ENCODE measurements at regions not wholly inside any gene's neighbourhood (a gene's known extent, or its start where the extent isn't known, plus 50 kb on each side); places are given as distances from the start of the nearest gene placed in this dataset.

GRCh38 chr2:15778529-15779219, 161.7 kb upstream of the MYCN start:
- intact Hi-C loops (cut with DNase I; ENCODE audit: low total_unique reads), result no loop called here
- DNase-seq (no peak), ATAC-seq (no peak)
- TF ChIP-seq POLR2A (IDR thresholded peaks at IDR 0.05) (no peak), CTCF (IDR thresholded peaks at IDR 0.05 in 4 of 5, conservative IDR thresholded peaks at IDR 0.05 in 1 of 5) (no peak)
- no peaks in the 10 kb centered on the region for H3K27me3 ChIP-seq
- in situ Hi-C loops (cut with MboI; ENCODE audit: low sequenced_read_pairs in 4 of 4), result no loop called here
- no peak overlapping the region for H3K27ac ChIP-seq
- H3K36me3 ChIP-seq, result no peaks in the 10 kb centered on the region
- H3K9me3 ChIP-seq, result no peaks in the 10 kb centered on the region
- H3K4me3 ChIP-seq, result no peak overlapping the region
- H3K4me1 ChIP-seq, result no peaks in the 10 kb centered on the region

GRCh38 chr2:15779381-15780041, 160.8 kb upstream of the MYCN start:
- Histone ChIP-seq H3K27ac (no peak overlapping the region), H3K4me3 (no peak overlapping the region), H3K27me3 (no peaks in the 10 kb centered on the region), H3K9me3 (no peaks in the 10 kb centered on the region), H3K4me1 (no peaks in the 10 kb centered on the region), H3K36me3 (no peaks in the 10 kb centered on the region)
- in situ Hi-C loops (cut with MboI; ENCODE audit: low sequenced_read_pairs in 4 of 4), result no loop called here
- TF ChIP-seq CTCF (IDR thresholded peaks at IDR 0.05 in 4 of 5, conservative IDR thresholded peaks at IDR 0.05 in 1 of 5), result no peak
- no peak for TF ChIP-seq POLR2A (IDR thresholded peaks at IDR 0.05)
- intact Hi-C loops (cut with DNase I; ENCODE audit: low total_unique reads), result no loop called here
- DNase-seq, result no peak
- no peak for ATAC-seq

GRCh38 chr2:15780234-15780633, 160.1 kb upstream of the MYCN start:
- no peak overlapping the region for H3K27ac ChIP-seq
- H3K36me3 ChIP-seq, result no peaks in the 10 kb centered on the region
- DNase-seq (no peak), ATAC-seq (no peak)
- H3K27me3 ChIP-seq, result no peaks in the 10 kb centered on the region
- TF ChIP-seq CTCF (IDR thresholded peaks at IDR 0.05 in 4 of 5, conservative IDR thresholded peaks at IDR 0.05 in 1 of 5) (no peak), POLR2A (IDR thresholded peaks at IDR 0.05) (no peak)
- intact Hi-C loops (cut with DNase I; ENCODE audit: low total_unique reads) (no loop called here), in situ Hi-C loops (cut with MboI; ENCODE audit: low sequenced_read_pairs in 4 of 4) (no loop called here)
- no peak overlapping the region for H3K4me3 ChIP-seq
- no peaks in the 10 kb centered on the region for H3K4me1 ChIP-seq
- no peaks in the 10 kb centered on the region for H3K9me3 ChIP-seq

GRCh38 chr2:15780912-15781574, 159.3 kb upstream of the MYCN start:
- H3K4me3 ChIP-seq, result no peak overlapping the region
- H3K9me3 ChIP-seq, result no peaks in the 10 kb centered on the region
- in situ Hi-C loops (cut with MboI; ENCODE audit: low sequenced_read_pairs in 4 of 4) (no loop called here), intact Hi-C loops (cut with DNase I; ENCODE audit: low total_unique reads) (no loop called here)
- ATAC-seq, result no peak
- no peaks in the 10 kb centered on the region for H3K4me1 ChIP-seq
- no peaks in the 10 kb centered on the region for H3K36me3 ChIP-seq
- TF ChIP-seq CTCF (IDR thresholded peaks at IDR 0.05 in 4 of 5, conservative IDR thresholded peaks at IDR 0.05 in 1 of 5) (no peak), POLR2A (IDR thresholded peaks at IDR 0.05) (no peak)
- no peaks in the 10 kb centered on the region for H3K27me3 ChIP-seq
- no peak for DNase-seq
- no peak overlapping the region for H3K27ac ChIP-seq
